GM23338 (cell line): ENCODE measurements at regions not wholly inside any gene's neighbourhood (a gene's known extent, or its start where the extent isn't known, plus 50 kb on each side); places are given as distances from the start of the nearest gene placed in this dataset.

ENCODE experiments used
- CREB1 ChIP-seq: fragments of 250-450 bp; sonication (Bioruptor Pico); IDR thresholded peaks from 2 replicates; pipeline ENCODE4 v1.5.0; 2020; ENCODE audit warnings: low read depth, mild to moderate bottlenecking, moderate library complexity
- EZH2 ChIP-seq: fragments of 200-600 bp; sonication (generic); IDR thresholded peaks from one replicate; pipeline ENCODE4 v1.8.0; 2017; ENCODE audit warnings: antibody characterized with exemption, mild to moderate bottlenecking, low read depth; ENCODE audit not compliant: unreplicated experiment
- EZH2phosphoT487 ChIP-seq: fragments of 200-600 bp; sonication (generic); IDR thresholded peaks from one replicate; pipeline ENCODE4 v1.8.1; 2018; ENCODE audit warnings: antibody characterized with exemption; ENCODE audit not compliant: unreplicated experiment
- POLR2AphosphoS5 ChIP-seq: IDR thresholded peaks from 2 replicates; pipeline ENCODE4 v1.6.1; 2016; ENCODE audit warnings: antibody characterized with exemption, low read depth
- REST ChIP-seq: IDR thresholded peaks from one replicate; pipeline ENCODE4 v1.6.1; 2018; ENCODE audit warnings: antibody characterized with exemption; ENCODE audit not compliant: unreplicated experiment
- TF ChIP-seq, protein P1 (sequence below), 2 experiments: fragments of 200-600 bp in 1 of 2; sonication (generic) in 1 of 2; conservative IDR thresholded peaks; 2 replicates each; pipeline versions ENCODE4 v1.5.1 to v1.6.1; 2016 to 2017; ENCODE audit warnings: antibody characterized with exemption in 2 of 2, low read depth in 2 of 2, mild to moderate bottlenecking in 2 of 2, moderate library complexity in 1 of 2

GRCh38 chr18:24609254-24609653, 148.8 kb downstream of the HRH4 start:
- no peak for TF ChIP-seq EZH2phosphoT487
- no peak for TF ChIP-seq POLR2AphosphoS5
- TF ChIP-seq, protein P1, sequence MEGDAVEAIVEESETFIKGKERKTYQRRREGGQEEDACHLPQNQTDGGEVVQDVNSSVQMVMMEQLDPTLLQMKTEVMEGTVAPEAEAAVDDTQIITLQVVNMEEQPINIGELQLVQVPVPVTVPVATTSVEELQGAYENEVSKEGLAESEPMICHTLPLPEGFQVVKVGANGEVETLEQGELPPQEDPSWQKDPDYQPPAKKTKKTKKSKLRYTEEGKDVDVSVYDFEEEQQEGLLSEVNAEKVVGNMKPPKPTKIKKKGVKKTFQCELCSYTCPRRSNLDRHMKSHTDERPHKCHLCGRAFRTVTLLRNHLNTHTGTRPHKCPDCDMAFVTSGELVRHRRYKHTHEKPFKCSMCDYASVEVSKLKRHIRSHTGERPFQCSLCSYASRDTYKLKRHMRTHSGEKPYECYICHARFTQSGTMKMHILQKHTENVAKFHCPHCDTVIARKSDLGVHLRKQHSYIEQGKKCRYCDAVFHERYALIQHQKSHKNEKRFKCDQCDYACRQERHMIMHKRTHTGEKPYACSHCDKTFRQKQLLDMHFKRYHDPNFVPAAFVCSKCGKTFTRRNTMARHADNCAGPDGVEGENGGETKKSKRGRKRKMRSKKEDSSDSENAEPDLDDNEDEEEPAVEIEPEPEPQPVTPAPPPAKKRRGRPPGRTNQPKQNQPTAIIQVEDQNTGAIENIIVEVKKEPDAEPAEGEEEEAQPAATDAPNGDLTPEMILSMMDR (conservative IDR thresholded peaks at IDR 0.05; ENCODE audit: low read depth in 2 of 2): no peak
- TF ChIP-seq EZH2: no peak
- no peak for TF ChIP-seq REST
- TF ChIP-seq CREB1 (CRISPR knock-in tag): no peak
